Subcutaneous adipose tissue (tissue), 1 donor: ENCODE measurements at regions not wholly inside any gene's neighbourhood (a gene's known extent, or its start where the extent isn't known, plus 50 kb on each side); places are given as distances from the start of the nearest gene placed in this dataset.

Experiments
- TF ChIP-seq, protein P1 (sequence below): fragments of 450-650 bp; IDR thresholded peaks from one replicate; pipeline ENCODE4 v1.5.1; 2016; ENCODE audit warnings: low read depth, mild to moderate bottlenecking, control low read depth, antibody characterized with exemption, moderate library complexity

- TF ChIP-seq, protein P1, sequence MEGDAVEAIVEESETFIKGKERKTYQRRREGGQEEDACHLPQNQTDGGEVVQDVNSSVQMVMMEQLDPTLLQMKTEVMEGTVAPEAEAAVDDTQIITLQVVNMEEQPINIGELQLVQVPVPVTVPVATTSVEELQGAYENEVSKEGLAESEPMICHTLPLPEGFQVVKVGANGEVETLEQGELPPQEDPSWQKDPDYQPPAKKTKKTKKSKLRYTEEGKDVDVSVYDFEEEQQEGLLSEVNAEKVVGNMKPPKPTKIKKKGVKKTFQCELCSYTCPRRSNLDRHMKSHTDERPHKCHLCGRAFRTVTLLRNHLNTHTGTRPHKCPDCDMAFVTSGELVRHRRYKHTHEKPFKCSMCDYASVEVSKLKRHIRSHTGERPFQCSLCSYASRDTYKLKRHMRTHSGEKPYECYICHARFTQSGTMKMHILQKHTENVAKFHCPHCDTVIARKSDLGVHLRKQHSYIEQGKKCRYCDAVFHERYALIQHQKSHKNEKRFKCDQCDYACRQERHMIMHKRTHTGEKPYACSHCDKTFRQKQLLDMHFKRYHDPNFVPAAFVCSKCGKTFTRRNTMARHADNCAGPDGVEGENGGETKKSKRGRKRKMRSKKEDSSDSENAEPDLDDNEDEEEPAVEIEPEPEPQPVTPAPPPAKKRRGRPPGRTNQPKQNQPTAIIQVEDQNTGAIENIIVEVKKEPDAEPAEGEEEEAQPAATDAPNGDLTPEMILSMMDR: no peak
These were observed 183.3 kb upstream of the SYNPR start for GRCh38 chr3:63094642-63095408.

DNA sequence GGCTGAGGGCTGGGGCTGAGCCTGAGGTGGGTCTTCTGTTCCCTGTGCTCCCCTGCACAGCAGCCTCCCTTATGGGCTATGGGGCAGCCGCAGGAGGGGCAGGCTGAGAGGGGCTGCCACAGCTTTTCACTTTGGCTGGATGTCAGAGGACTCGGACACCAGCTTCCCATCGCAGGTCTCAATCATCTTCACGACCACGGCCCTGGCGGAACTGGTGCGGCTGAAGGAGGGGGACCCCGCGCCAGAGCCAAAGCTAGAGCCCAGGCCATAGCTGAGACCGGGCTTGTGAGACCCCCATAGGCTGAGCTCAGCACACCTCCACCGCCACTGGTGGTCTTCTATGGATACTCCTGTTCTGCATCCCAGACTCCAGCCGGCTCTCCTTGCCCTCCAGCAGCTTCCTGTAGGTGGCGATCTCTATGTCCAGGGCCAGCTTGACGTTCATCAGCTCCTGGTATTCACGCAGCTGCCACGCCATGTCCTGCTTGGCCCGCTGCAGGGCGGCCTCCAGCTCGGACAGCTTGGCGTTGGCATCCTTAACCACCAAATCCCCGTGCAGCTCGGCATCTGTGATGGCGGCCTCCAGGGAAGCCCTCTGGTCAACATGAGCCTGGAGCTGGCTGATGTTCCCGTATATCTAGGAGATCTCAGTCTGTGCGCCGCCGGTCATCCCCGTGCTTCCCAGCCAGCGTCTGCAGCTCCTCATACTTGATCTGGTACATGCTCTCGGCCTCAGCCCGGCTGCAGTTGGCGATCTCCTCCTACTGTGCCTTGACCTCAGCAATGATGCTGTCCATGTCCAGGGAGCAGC is 181.7 kb upstream of the SYNPR start:
- TF ChIP-seq, protein P1: no peak

GRCh38 chr3:63097396-63097795 is 180.7 kb upstream of the SYNPR start:
- TF ChIP-seq, protein P1: no peak

DNA sequence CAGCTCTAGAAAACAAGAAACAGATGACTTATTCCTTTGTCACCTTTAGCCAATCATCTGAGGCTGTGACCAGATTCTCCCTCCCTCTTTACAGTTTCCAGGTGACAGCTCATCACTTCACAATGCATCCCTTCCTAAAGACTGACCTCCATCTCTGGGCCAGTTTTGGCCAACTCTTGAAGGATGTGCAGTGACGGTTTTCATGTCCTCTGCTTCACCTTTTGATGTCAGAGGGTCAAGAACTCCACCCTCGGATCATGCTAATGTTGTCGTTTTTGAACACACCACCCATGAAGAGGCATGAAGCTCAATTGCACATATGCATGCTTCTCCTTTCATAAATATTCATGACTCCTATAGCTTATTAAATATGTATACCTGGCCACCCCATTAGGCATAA is 161.2 kb upstream of the SYNPR start:
- TF ChIP-seq, protein P1: no peak

GRCh38 chr3:63124090-63124489 is 154.0 kb upstream of the SYNPR start:
- TF ChIP-seq, protein P1: no peak

- TF ChIP-seq, protein P1: no peak
These were observed 151.6 kb upstream of the SYNPR start for GRCh38 chr3:63126530-63126929.

DNA sequence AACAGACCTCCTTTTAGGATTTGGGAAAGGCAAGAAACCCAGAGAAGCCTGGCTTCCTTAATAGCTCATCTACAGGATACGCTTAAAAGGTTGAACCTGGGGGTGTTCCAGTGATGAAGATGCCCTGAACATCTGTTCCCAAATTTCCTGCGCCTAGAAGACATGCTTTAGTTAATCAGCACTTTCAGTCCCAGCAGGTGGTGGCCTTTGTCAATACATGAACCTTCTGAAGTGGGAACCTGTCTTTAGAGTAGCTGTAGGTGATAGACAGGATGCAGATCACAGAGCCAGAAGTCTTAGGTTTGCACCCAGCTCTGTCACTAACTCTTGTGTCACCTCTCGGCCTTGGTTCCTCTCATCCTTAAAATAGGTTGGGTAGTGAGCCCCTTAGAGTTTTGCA is 149.7 kb upstream of the SYNPR start:
- TF ChIP-seq, protein P1: no peak
